ENCODE measurements at regions not wholly inside any gene's neighbourhood (a gene's known extent, or its start where the extent isn't known, plus 50 kb on each side); places are given as distances from the start of the nearest gene placed in this dataset.

DNA sequence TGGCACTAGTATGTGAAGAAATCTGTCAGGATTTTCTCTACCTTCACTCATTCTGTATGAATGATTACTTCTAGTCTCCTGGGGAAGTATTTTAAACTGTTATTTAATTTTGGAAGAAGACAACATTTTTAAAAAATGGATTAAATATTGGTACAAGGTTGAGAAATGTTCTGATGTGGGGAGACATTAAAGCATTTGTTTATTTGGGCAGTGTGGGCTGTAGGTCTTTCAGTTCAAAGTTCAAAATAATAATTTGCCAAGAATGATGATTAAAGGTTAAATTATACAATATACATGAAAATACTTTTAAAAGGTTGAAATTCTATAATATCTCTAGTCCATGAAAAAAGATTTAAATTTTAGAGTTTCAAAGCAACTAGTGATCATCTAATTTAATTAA, 194.7 kb downstream of the NHLRC3 start:
- TF ChIP-seq, protein P1, sequence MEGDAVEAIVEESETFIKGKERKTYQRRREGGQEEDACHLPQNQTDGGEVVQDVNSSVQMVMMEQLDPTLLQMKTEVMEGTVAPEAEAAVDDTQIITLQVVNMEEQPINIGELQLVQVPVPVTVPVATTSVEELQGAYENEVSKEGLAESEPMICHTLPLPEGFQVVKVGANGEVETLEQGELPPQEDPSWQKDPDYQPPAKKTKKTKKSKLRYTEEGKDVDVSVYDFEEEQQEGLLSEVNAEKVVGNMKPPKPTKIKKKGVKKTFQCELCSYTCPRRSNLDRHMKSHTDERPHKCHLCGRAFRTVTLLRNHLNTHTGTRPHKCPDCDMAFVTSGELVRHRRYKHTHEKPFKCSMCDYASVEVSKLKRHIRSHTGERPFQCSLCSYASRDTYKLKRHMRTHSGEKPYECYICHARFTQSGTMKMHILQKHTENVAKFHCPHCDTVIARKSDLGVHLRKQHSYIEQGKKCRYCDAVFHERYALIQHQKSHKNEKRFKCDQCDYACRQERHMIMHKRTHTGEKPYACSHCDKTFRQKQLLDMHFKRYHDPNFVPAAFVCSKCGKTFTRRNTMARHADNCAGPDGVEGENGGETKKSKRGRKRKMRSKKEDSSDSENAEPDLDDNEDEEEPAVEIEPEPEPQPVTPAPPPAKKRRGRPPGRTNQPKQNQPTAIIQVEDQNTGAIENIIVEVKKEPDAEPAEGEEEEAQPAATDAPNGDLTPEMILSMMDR (IDR thresholded peaks at IDR 0.05; ENCODE audit: unreplicated experiment), result no peak
- H3K27ac Mint-ChIP-seq, result no peak overlapping the region
- DNase-seq (ENCODE audit: low spot score in 2 of 2, unreplicated experiment in 2 of 2), result no peak
- H3K4me1 Mint-ChIP-seq, result peaks cover 10% of the 10 kb centered on the region
- no peak overlapping the region for H3K4me3 Mint-ChIP-seq
- no peaks in the 10 kb centered on the region for H3K36me3 Mint-ChIP-seq
- peaks cover 10% of the 10 kb centered on the region for H3K27me3 Mint-ChIP-seq (ENCODE audit: low read depth)
- H3K9me3 Mint-ChIP-seq, result peaks cover 2% of the 10 kb centered on the region

GRCh38 chr13:39233519-39233918, 195.3 kb downstream of the NHLRC3 start:
- Mint-ChIP-seq H3K9me3 (peaks cover 6% of the 10 kb centered on the region), H3K27me3 (ENCODE audit: low read depth) (peaks cover 12% of the 10 kb centered on the region), H3K4me1 (peaks cover 10% of the 10 kb centered on the region), H3K36me3 (no peaks in the 10 kb centered on the region), H3K4me3 (no peak overlapping the region), H3K27ac (no peak overlapping the region)
- TF ChIP-seq, protein P1 (IDR thresholded peaks at IDR 0.05; ENCODE audit: unreplicated experiment), result no peak
- no peak for DNase-seq (ENCODE audit: low spot score in 2 of 2, unreplicated experiment in 2 of 2)

- peaks cover 1% of the 10 kb centered on the region for H3K9me3 Mint-ChIP-seq
- H3K4me1 Mint-ChIP-seq, result no peaks in the 10 kb centered on the region
- no peak overlapping the region for H3K4me3 Mint-ChIP-seq
- no peaks in the 10 kb centered on the region for H3K27me3 Mint-ChIP-seq (ENCODE audit: low read depth)
- no peaks in the 10 kb centered on the region for H3K36me3 Mint-ChIP-seq
- no peak overlapping the region for H3K27ac Mint-ChIP-seq
- DNase-seq (ENCODE audit: low spot score in 2 of 2, unreplicated experiment in 2 of 2), result no peak
- TF ChIP-seq, protein P1 (IDR thresholded peaks at IDR 0.05; ENCODE audit: unreplicated experiment), result no peak
Observed at GRCh38 chr13:39244561-39245230, 206.4 kb downstream of the NHLRC3 start.

DNA sequence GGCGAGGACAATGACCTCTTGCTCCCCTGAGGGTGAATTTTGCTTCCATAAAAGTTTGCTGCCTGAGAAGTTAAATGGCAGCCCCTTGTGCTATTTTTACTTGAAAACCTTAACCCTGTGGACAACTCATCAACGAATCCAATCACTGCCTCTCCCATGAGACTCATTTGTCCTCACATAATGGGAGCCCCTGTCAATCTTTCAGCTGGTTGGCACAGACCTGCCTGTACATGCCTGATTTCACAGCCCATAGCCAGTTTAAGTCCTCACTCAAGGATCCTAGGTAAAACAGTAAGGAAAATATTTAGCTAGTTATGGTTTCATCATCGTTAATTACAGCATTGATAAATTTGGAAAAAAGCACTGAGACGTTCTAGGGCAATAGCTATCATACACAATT, 207.4 kb downstream of the NHLRC3 start:
- Mint-ChIP-seq H3K27ac (no peak overlapping the region), H3K9me3 (no peaks in the 10 kb centered on the region), H3K36me3 (no peaks in the 10 kb centered on the region), H3K4me1 (no peaks in the 10 kb centered on the region), H3K27me3 (ENCODE audit: low read depth) (no peaks in the 10 kb centered on the region), H3K4me3 (no peak overlapping the region)
- TF ChIP-seq, protein P1 (IDR thresholded peaks at IDR 0.05; ENCODE audit: unreplicated experiment), result no peak
- no peak for DNase-seq (ENCODE audit: low spot score in 2 of 2, unreplicated experiment in 2 of 2)

DNA sequence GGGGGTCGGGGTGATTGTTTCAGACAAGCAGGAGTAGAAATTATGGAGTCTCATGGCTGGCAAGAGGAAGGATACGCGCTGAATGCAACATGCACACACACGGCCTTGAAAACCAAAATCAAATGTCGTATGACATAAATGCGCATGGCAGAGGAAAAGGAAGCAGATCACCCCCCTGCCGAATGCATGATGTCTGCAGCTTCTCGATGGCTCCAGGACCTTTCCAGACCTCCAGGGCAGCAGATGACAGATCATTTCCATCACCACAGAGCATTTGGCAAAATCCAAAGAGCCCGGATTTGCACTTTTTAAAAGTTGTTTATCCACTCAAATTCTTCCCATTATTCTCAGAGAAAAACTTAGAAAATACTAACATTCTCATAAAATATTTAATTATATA, 211.7 kb downstream of the NHLRC3 start:
- H3K4me1 Mint-ChIP-seq, result peaks cover 5% of the 10 kb centered on the region
- TF ChIP-seq, protein P1 (IDR thresholded peaks at IDR 0.05; ENCODE audit: unreplicated experiment), result no peak
- H3K36me3 Mint-ChIP-seq, result no peaks in the 10 kb centered on the region
- H3K9me3 Mint-ChIP-seq, result peaks cover under 1% of the 10 kb centered on the region
- no peak for DNase-seq (ENCODE audit: low spot score in 2 of 2, unreplicated experiment in 2 of 2)
- H3K27ac Mint-ChIP-seq, result no peak overlapping the region
- H3K27me3 Mint-ChIP-seq (ENCODE audit: low read depth), result no peaks in the 10 kb centered on the region
- H3K4me3 Mint-ChIP-seq, result no peak overlapping the region

DNA sequence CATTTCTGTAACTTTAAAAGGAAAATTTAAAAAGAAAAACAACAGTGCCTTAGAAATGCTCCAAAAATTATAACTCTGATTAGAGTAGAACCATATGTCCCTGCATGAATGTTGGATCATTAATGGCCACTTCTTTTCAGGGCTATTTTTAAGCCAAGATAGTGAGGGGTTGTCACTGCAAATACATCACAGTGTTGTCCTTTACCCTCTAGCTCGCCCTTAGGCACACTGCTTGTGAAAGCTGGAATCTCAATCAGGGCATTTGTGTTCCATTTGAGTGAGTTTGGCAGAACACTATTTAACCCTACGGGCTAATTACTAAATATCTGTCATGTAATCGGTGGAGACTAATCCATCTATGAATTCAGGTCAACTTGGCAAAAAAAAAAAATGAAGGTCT, 212.2 kb downstream of the NHLRC3 start:
- no peak overlapping the region for H3K27ac Mint-ChIP-seq
- TF ChIP-seq, protein P1 (IDR thresholded peaks at IDR 0.05; ENCODE audit: unreplicated experiment), result no peak
- H3K36me3 Mint-ChIP-seq, result no peaks in the 10 kb centered on the region
- DNase-seq (ENCODE audit: low spot score in 2 of 2, unreplicated experiment in 2 of 2), result no peak
- no peaks in the 10 kb centered on the region for H3K27me3 Mint-ChIP-seq (ENCODE audit: low read depth)
- H3K4me3 Mint-ChIP-seq, result no peak overlapping the region
- H3K4me1 Mint-ChIP-seq, result peaks cover 5% of the 10 kb centered on the region
- H3K9me3 Mint-ChIP-seq, result peaks cover 5% of the 10 kb centered on the region

All from mesothelial cell of epicardium (in vitro differentiated cells).